K562 (cell line): ENCODE measurements at regions not wholly inside any gene's neighbourhood (a gene's known extent, or its start where the extent isn't known, plus 50 kb on each side); places are given as distances from the start of the nearest gene placed in this dataset.
A peak's percentile ranks its signal among the peaks of the same experiment; 100 is the strongest.

ENCODE experiments used
- ATAC-seq: fragments of 200-7000 bp; cut with Tn5 transposase; 3 replicates; pipeline ENCODE4 v1.9.1; 2020; ENCODE audit warnings: moderate library complexity
- BruUV-seq: library from RNA; stranded (reverse); fragments of 400-500 nt; replicated peaks from 2 replicates; lab custom pipeline; 2021; lab: Mats Ljungman, UMichigan
- CTCF ChIA-PET: fragments of 300-600 bp; formaldehyde crosslinking; extraction: SDS; loops from one replicate; lab custom pipeline; 2021; ENCODE audit warnings: low intra/inter-chr PET ratio; lab: Yijun Ruan, JAX
- POLR2A ChIA-PET: fragments of 300-600, 350-650 bp; sonication (Branson Sonifier 250); formaldehyde crosslinking; extraction: SDS; loops from one replicate; lab custom pipeline; 2021; ENCODE audit warnings: antibody characterized with exemption, inconsistent platforms; lab: Yijun Ruan, JAX
- DNase-seq, 4 experiments: peaks; one replicate each; pipeline versions ENCODE4 v3.0.0 to v3.0.0-alpha.2; 2011 to 2018; ENCODE audit warnings: low spot score in 3 of 4, mixed read lengths in 3 of 4; ENCODE audit errors: extremely low read depth in 1 of 4
- FAIRE-seq: peaks from 2 replicates; lab custom pipeline; 2011; peaks lifted over from hg19 to GRCh38; lab: Jason Lieb, UNC
- H2AFZ ChIP-seq: 2 replicates; pipeline ENCODE4 v1.6.0; 2011; ENCODE audit warnings: low read depth, low read length, control low read depth, inconsistent platforms
- H3K27ac ChIP-seq: fragments of 200-600 bp; 3 replicates; pipeline ENCODE4 v1.8.0; 2011; ENCODE audit warnings: low read depth, mild to moderate bottlenecking, control low read depth, inconsistent platforms, low read length, moderate library complexity, mixed read lengths; ENCODE audit errors: extremely low read depth
- H3K27me3 ChIP-seq, 2 experiments: fragments of 300-600 bp in 1 of 2; 2 replicates in 1 of 2; 3 replicates in 1 of 2; pipeline versions ENCODE4 v1.6.0 to v1.8.0; 2011; ENCODE audit warnings: inconsistent platforms in 2 of 2, low read length in 2 of 2, mild to moderate bottlenecking in 1 of 2, mixed read lengths in 1 of 2, moderate library complexity in 1 of 2; ENCODE audit not compliant: control insufficient read depth in 2 of 2, insufficient read depth in 2 of 2
- H3K36me3 ChIP-seq: fragments of 300-600 bp; 3 replicates; pipeline ENCODE4 v1.8.0; 2011; ENCODE audit warnings: mild to moderate bottlenecking, low read length, inconsistent platforms; ENCODE audit not compliant: control insufficient read depth, insufficient read depth
- H3K4me1 ChIP-seq, 2 experiments: fragments of 200-600 bp in 1 of 2; replicated peaks in 1 of 2; 2 replicates in 1 of 2; 3 replicates in 1 of 2; pipeline versions ENCODE4 v1.5.1 to v1.8.0; 2011; ENCODE audit warnings: inconsistent platforms in 2 of 2, low read length in 2 of 2, mild to moderate bottlenecking in 1 of 2, mixed read lengths in 1 of 2, moderate library complexity in 1 of 2; ENCODE audit not compliant: control insufficient read depth in 2 of 2, insufficient read depth in 2 of 2
- H3K4me2 ChIP-seq: 2 replicates; pipeline ENCODE4 v1.6.1; 2011; ENCODE audit warnings: low read length, control low read depth, inconsistent platforms, mixed read lengths; ENCODE audit not compliant: insufficient read depth
- H3K4me3 ChIP-seq: fragments of 200-600 bp; sonication (generic), shearing (Covaris generic); 2 replicates; pipeline ENCODE4 v1.5.1; 2016; ENCODE audit warnings: control low read depth, inconsistent platforms
- H3K79me2 ChIP-seq: fragments of 200-600 bp; 3 replicates; pipeline ENCODE4 v1.8.0; 2011; ENCODE audit warnings: low read length, inconsistent platforms; ENCODE audit not compliant: control insufficient read depth, insufficient read depth
- H3K9ac ChIP-seq, 2 experiments: 2 replicates each; pipeline versions ENCODE4 v1.6.0 to v1.6.1; 2011; ENCODE audit warnings: low read depth in 2 of 2, low read length in 2 of 2, control low read depth in 1 of 2, inconsistent platforms in 1 of 2, mild to moderate bottlenecking in 1 of 2, mixed read lengths in 1 of 2; ENCODE audit not compliant: insufficient read depth in 1 of 2
- H3K9me1 ChIP-seq: one replicate; pipeline ENCODE4 v1.6.0; 2011; ENCODE audit warnings: inconsistent platforms, mild to moderate bottlenecking, low read length, moderate library complexity; ENCODE audit not compliant: control insufficient read depth, insufficient read depth
- H3K9me3 ChIP-seq: replicated peaks from 2 replicates; pipeline ENCODE4 v1.5.1; 2011; ENCODE audit warnings: low read depth, low read length, inconsistent platforms; ENCODE audit not compliant: control insufficient read depth, insufficient read depth
- H4K20me1 ChIP-seq: replicated peaks from 2 replicates; pipeline ENCODE4 v1.6.1; 2011; ENCODE audit warnings: low read length, inconsistent platforms, mixed read lengths; ENCODE audit not compliant: control insufficient read depth, insufficient read depth
- L3MBTL2 ChIP-seq: fragments of 450-650 bp; IDR thresholded peaks from 2 replicates; pipeline ENCODE4 v1.6.1; 2016; ENCODE audit warnings: mild to moderate bottlenecking, moderate library complexity
- PRPF4 ChIP-seq: fragments of 200-400 bp; formaldehyde crosslinking; IDR thresholded peaks from one replicate; pipeline ENCODE4 v1.6.1; 2017; ENCODE audit warnings: low read length, low read depth, mild to moderate bottlenecking; ENCODE audit not compliant: insufficient read depth, poor library complexity, severe bottlenecking
- RFX7 ChIP-seq: fragments of 250-450 bp; sonication (Bioruptor Pico); IDR thresholded peaks from 2 replicates; pipeline ENCODE4 v1.5.1; 2021; ENCODE audit warnings: mild to moderate bottlenecking
- SMAD1 ChIP-seq: fragments of 150-350 bp; IDR thresholded peaks from 2 replicates; pipeline ENCODE4 v1.6.1; 2014; ENCODE audit warnings: low read length, low read depth; ENCODE audit not compliant: partially characterized antibody
- TAF7 ChIP-seq: fragments of 450-650 bp; IDR thresholded peaks from 2 replicates; pipeline ENCODE4 v1.6.1; 2016; ENCODE audit warnings: missing genetic modification characterization, missing compliant biosample characterization
- ZNF165 ChIP-seq: fragments of 250-450 bp; sonication (Bioruptor Pico); IDR thresholded peaks from 2 replicates; pipeline ENCODE4 v1.4.0; 2020; ENCODE audit warnings: borderline replicate concordance
- ZNF507 ChIP-seq: conservative IDR thresholded peaks from 2 replicates; pipeline ENCODE4 v1.6.1; 2017; ENCODE audit warnings: missing genetic modification characterization, missing compliant biosample characterization
- ZZZ3 ChIP-seq: fragments of 450-650 bp; IDR thresholded peaks from 2 replicates; pipeline ENCODE4 v1.6.1; 2016; ENCODE audit warnings: antibody characterized with exemption, mild to moderate bottlenecking, moderate library complexity
- WGBS: fragments of 100-300 bp; shearing (Covaris generic); methylation state at CpG from one replicate; pipeline ENCODE4 v1.1.6; 2016; ENCODE audit warnings: low coverage, mixed read lengths; ENCODE audit not compliant: insufficient coverage; ENCODE audit errors: missing lambda C conversion rate; 5-methylcytosine and 5-hydroxymethylcytosine counted together
- in situ Hi-C: fragments of 300-500 bp; cut with MboI; formaldehyde crosslinking; loops from 4 replicates; pipeline ENCODE4 v1.15.0; 2018; ENCODE audit warnings: inconsistent platforms, mixed read lengths
- intact Hi-C: fragments of 100-400 bp; cut with micrococcal nuclease; formaldehyde crosslinking; loops from 2 replicates; pipeline ENCODE4 v1.14.2; 2022
- TF ChIP-seq, protein P1 (sequence below): fragments of 250-450 bp; sonication (Bioruptor Pico); IDR thresholded peaks from 2 replicates; pipeline ENCODE4 v1.5.0; 2021; ENCODE audit warnings: mild to moderate bottlenecking, moderate library complexity

- TF ChIP-seq PRPF4: no peak
- no peak for TF ChIP-seq TAF7 (tag)
Observed at GRCh38 chr4:10281996-10282395, 165.4 kb upstream of the WDR1 start (continued).

DNA sequence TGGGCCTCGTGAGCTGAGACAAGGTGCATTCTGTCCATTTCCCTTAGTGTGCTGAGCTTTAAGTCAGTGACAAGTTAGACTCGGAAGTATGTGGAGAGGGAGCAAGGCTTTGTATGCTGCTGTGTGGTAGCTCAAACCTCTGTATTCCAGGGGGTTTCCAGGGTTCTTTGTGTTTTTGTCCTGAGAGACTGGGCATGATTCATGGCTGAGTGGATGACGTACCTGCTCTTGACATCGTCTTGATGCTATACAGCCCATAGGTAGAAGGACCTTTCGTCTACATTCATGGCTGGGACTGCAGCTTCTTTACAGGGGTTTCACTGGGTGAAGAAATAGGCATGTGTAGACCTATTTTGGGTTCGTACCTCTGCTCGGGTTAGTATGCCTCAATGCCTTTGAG lies 162.7 kb upstream of the WDR1 start:
- Histone ChIP-seq H3K4me3 (no peak overlapping the region), H3K9me1 (no peaks in the 10 kb centered on the region), H3K79me2 (no peaks in the 10 kb centered on the region), H3K9me3 (no peaks in the 10 kb centered on the region), H3K4me1 (peaks cover 0 to 18% of the 10 kb centered on the region in 2 experiments; a peak in 4 of 5 replicates), H3K4me2 (peak overlapping the region; percentile 6; the same call in 1 of the 2 replicates), H3K36me3 (no peaks in the 10 kb centered on the region), H4K20me1 (no peaks in the 10 kb centered on the region), H2AFZ (peak overlapping the region; percentile 44), H3K27ac (no peak overlapping the region), H3K9ac (no peak overlapping the region), H3K27me3 (no peaks in the 10 kb centered on the region)
- ATAC-seq (no peak; the same call in 2 of the 3 replicates), FAIRE-seq (no peak), DNase-seq (no peak)
- POLR2A ChIA-PET: interaction anchor here (0.7 kb wide), 1 partner anchor 274 kb away, joined by 3 read pairs; no protein-coding TSS in a partner anchor
- no TSS peak for BruUV-seq
- intact Hi-C loops: no loop called here
- TF ChIP-seq SMAD1 (no peak), L3MBTL2 (0 out of 2 replicates have a peak, but pooled peaks have one; percentile 22)
- in situ Hi-C loops: no loop called here
- 75% methylated on average over 7 of the region's 7 CpGs for WGBS
- CTCF ChIA-PET: no interaction called here

- POLR2A ChIA-PET: no interaction called here
- 79% methylated on average over 5 of the region's 5 CpGs for WGBS
- no peak for FAIRE-seq
Observed at GRCh38 chr4:10278071-10278470, 161.5 kb upstream of the WDR1 start.

More at GRCh38 chr4:10278071-10278470, 161.5 kb upstream of the WDR1 start:
- Histone ChIP-seq H4K20me1 (no peaks in the 10 kb centered on the region), H2AFZ (no peak overlapping the region), H3K9me3 (no peaks in the 10 kb centered on the region), H3K9ac (no peak overlapping the region), H3K9me1 (no peaks in the 10 kb centered on the region), H3K27me3 (no peaks in the 10 kb centered on the region), H3K36me3 (no peaks in the 10 kb centered on the region), H3K27ac (no peak overlapping the region), H3K4me2 (no peak overlapping the region), H3K4me1 (peaks cover 0 to 18% of the 10 kb centered on the region in 2 experiments; a peak in 4 of 5 replicates), H3K79me2 (no peaks in the 10 kb centered on the region), H3K4me3 (no peak overlapping the region)
- BruUV-seq: no TSS peak
- intact Hi-C loops (no loop called here), in situ Hi-C loops (no loop called here)
- TF ChIP-seq ZZZ3 (no peak), ZNF165 (CRISPR knock-in tag) (no peak), ZNF507 (no peak), RFX7 (CRISPR knock-in tag) (no peak)
- TF ChIP-seq, protein P1, sequence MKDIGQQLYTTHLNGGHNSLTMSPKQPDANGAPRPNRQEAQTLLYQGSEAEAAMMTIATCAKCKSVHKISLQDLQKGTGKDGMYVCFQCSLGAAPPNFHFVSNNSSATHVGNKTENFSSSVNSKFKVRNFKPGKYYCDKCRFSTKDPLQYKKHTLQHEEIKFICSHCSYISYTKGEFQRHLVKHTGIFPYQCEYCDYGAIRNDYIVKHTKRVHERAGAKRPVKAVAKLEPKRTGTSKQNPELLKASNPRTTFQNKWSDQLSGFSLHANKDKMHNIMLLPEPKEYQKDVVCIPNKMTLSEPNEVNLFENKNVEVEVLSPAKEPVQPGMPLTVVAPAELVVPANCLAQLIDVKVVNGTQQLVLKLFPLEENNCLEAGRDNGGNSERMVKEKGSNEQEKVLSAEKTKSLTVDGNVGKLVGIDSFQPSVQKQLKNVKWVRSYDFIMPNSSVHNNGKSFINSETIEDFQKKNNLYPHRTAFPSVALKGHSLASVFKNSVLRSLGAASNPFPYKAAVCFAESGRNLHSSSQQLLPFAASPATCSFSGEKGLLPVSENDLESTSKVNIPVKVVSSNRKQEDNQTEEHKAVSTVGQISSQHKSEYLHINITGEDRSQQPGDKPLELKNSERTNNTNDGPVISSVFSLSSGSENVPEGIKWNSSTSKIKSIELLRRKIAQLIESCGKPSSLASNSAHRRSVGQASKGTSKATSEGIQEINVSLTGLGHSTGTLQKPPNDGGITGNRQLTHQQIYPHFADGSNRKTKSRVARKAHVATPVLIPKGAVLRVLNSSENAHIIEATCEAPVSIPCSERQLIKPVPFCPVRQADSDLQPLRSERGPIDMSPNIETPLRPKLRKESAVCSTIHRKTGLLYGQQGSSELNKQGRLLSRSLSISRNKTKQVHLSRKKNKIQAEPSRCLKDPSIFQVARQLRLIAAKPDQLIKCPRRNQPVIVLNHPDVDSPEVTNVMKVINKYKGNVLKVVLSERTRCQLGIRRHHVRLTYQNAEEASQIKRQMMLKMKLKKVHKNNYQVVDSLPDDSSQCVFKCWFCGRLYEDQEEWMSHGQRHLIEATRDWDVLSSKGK (CRISPR knock-in tag): no peak
- DNase-seq: no peak
- CTCF ChIA-PET: no interaction called here
- ATAC-seq: no peak
